Uterus (tissue), 2 donors: ENCODE measurements at regions not wholly inside any gene's neighbourhood (a gene's known extent, or its start where the extent isn't known, plus 50 kb on each side); places are given as distances from the start of the nearest gene placed in this dataset.

Experiments used
- POLR2A ChIP-seq, 2 donors: fragments of 450-650 bp; IDR thresholded peaks; one replicate each; pipeline ENCODE4 v1.6.1; 2016; ENCODE audit warnings: antibody characterized with exemption in 2 of 2, mild to moderate bottlenecking in 1 of 2, moderate library complexity in 1 of 2
- TF ChIP-seq, protein P1 (sequence below), 4 experiments: fragments of 200-600 bp in 2 of 4; fragments of 450-650 bp in 2 of 4; sonication (generic) in 2 of 4; IDR thresholded peaks; one replicate each; pipeline ENCODE4 v1.5.1; 2016 to 2019; ENCODE audit warnings: antibody characterized with exemption in 4 of 4, mild to moderate bottlenecking in 2 of 4, moderate library complexity in 1 of 4

DNA sequence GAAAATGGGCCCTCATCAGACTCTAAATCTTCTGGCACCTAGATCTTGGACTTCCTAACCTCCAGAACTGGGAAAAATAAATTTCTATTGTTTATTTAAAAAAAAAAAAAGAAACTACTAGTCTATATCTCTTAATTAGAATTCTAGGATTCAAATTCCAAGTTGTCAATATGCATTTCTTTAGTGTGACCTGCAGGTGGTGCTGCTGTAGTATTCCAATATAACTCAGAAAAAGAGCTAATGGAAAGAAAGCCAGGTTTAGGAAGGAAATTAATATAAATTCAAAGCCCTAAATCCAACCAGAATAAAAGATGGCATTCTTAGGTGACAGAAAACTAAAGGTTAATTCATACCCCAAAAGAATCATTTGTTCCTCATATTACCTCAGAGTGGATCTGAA, 80.0 kb upstream of the NALF2 start:
- TF ChIP-seq, protein P1, sequence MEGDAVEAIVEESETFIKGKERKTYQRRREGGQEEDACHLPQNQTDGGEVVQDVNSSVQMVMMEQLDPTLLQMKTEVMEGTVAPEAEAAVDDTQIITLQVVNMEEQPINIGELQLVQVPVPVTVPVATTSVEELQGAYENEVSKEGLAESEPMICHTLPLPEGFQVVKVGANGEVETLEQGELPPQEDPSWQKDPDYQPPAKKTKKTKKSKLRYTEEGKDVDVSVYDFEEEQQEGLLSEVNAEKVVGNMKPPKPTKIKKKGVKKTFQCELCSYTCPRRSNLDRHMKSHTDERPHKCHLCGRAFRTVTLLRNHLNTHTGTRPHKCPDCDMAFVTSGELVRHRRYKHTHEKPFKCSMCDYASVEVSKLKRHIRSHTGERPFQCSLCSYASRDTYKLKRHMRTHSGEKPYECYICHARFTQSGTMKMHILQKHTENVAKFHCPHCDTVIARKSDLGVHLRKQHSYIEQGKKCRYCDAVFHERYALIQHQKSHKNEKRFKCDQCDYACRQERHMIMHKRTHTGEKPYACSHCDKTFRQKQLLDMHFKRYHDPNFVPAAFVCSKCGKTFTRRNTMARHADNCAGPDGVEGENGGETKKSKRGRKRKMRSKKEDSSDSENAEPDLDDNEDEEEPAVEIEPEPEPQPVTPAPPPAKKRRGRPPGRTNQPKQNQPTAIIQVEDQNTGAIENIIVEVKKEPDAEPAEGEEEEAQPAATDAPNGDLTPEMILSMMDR (IDR thresholded peaks at IDR 0.05), result no peak
- TF ChIP-seq POLR2A (IDR thresholded peaks at IDR 0.05), result no peak
